Colonic mucosa (tissue), 4 donors: ENCODE measurements at regions not wholly inside any gene's neighbourhood (a gene's known extent, or its start where the extent isn't known, plus 50 kb on each side); places are given as distances from the start of the nearest gene placed in this dataset.

ENCODE experiments used
- DNase-seq: peaks from one replicate; pipeline ENCODE4 v3.0.0-alpha.2; 2020
- H3K27ac ChIP-seq: fragments of 200-600 bp; one replicate; pipeline ENCODE4 v1.8.0; 2021
- H3K27me3 ChIP-seq: fragments of 200-600 bp; one replicate; pipeline ENCODE4 v1.8.0; 2021
- H3K36me3 ChIP-seq: fragments of 200-600 bp; one replicate; pipeline ENCODE4 v1.8.0; 2021
- H3K4me1 ChIP-seq: fragments of 200-600 bp; one replicate; pipeline ENCODE4 v1.8.0; 2021; ENCODE audit warnings: mild to moderate bottlenecking
- H3K4me3 ChIP-seq: fragments of 200-600 bp; one replicate; pipeline ENCODE4 v1.8.0; 2021
- H3K9ac ChIP-seq, 2 donors: one replicate each; pipeline ENCODE4 v1.7.0; 2013; ENCODE audit warnings: control low read depth in 2 of 2, low read depth in 2 of 2, low read length in 2 of 2
- H3K9me3 ChIP-seq: fragments of 200-600 bp; one replicate; pipeline ENCODE4 v1.8.0; 2021
- intact Hi-C: fragments of 100-400 bp; cut with DNase I; formaldehyde crosslinking; loops from one replicate; pipeline ENCODE4 v1.14.1; 2022
- TF ChIP-seq, protein P1 (sequence below): fragments of 200-600 bp; IDR thresholded peaks from one replicate; pipeline ENCODE4 v1.8.0; 2022; ENCODE audit warnings: antibody characterized with exemption, mild to moderate bottlenecking
- donor health status: healthy.
- donor health status: DM: no; HTN: no; CAD: no.
- donor health status: DM: no; HTN: no; CAD: no.

DNA sequence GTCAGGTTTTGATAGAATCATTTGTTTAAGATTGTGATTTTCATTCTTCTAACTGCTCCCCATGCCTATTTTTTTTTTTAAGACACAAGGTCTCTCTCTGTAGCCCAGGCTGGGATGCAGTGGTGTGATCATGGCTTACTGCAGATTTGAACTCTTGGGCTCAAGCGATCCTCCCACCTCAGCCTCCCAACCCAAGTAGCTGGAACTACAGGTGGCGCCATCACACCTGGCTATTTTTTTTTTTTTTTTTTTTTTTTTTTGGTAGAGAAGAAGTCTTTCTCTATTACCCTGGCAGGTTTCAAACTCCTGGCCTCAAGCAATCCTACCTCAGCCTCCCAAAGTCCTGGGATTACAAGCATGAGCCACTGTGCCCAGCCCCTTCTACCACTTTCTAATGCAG lies 223.3 kb downstream of the CBLN1 start:
- Histone ChIP-seq H3K9ac (no peak overlapping the region), H3K36me3 (no peaks in the 10 kb centered on the region), H3K27ac (no peak overlapping the region), H3K27me3 (no peaks in the 10 kb centered on the region), H3K4me1 (no peaks in the 10 kb centered on the region), H3K9me3 (no peaks in the 10 kb centered on the region), H3K4me3 (no peak overlapping the region)
- TF ChIP-seq, protein P1, sequence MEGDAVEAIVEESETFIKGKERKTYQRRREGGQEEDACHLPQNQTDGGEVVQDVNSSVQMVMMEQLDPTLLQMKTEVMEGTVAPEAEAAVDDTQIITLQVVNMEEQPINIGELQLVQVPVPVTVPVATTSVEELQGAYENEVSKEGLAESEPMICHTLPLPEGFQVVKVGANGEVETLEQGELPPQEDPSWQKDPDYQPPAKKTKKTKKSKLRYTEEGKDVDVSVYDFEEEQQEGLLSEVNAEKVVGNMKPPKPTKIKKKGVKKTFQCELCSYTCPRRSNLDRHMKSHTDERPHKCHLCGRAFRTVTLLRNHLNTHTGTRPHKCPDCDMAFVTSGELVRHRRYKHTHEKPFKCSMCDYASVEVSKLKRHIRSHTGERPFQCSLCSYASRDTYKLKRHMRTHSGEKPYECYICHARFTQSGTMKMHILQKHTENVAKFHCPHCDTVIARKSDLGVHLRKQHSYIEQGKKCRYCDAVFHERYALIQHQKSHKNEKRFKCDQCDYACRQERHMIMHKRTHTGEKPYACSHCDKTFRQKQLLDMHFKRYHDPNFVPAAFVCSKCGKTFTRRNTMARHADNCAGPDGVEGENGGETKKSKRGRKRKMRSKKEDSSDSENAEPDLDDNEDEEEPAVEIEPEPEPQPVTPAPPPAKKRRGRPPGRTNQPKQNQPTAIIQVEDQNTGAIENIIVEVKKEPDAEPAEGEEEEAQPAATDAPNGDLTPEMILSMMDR = no peak
- intact Hi-C loops = loop anchor here (10.0 kb wide), 2 partner anchors 126 to 286 kb away; no protein-coding TSS in a partner anchor
- DNase-seq = no peak

DNA sequence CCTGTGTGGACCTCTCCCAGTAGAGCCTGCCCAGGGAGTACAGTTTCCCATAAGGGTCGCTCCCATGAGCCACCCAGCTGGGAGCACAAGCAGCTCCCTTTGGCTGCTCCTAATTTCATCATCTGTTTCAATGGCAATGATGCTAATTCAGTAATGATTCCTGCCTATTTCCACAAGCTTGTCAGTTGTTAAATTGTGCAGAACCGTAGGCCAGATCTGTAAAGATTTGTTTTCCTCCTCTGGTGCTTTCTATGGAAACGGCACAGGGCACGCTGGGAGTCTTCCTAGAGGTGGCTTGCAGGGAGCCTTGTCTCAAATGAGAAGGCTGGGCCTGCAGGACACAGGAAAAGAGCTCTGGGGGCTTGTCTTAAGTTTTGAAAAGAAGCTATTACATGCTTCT lies 223.7 kb downstream of the CBLN1 start:
- intact Hi-C loops = loop anchor here (10.0 kb wide), 2 partner anchors 127 to 287 kb away; no protein-coding TSS in a partner anchor
- TF ChIP-seq, protein P1 = no peak
- Histone ChIP-seq H3K4me1 (no peaks in the 10 kb centered on the region), H3K27me3 (no peaks in the 10 kb centered on the region), H3K27ac (no peak overlapping the region), H3K36me3 (no peaks in the 10 kb centered on the region), H3K4me3 (no peak overlapping the region), H3K9me3 (no peaks in the 10 kb centered on the region), H3K9ac (no peak overlapping the region)
- no peak for DNase-seq

DNA sequence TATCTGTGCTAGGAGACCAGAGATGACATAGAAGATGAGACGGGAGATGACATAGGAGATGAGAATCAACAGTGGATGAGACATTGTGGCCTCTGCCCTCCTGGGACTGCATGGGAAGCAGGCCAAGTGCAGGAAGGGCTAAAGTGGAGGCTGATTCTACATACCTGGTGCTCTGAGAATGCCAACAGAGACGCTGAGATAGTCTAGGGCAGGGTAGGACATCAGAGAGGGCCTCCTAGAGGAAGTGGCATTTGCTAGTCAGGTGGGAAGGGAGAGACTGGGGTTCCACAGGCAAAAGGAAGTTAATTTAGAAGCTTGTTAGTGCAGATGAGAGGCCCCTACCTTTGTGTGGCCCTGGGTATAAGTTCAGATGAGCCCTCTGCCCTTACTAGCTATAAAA lies 224.2 kb downstream of the CBLN1 start:
- Histone ChIP-seq H3K4me3 (no peak overlapping the region), H3K27me3 (no peaks in the 10 kb centered on the region), H3K9ac (no peak overlapping the region), H3K4me1 (no peaks in the 10 kb centered on the region), H3K36me3 (no peaks in the 10 kb centered on the region), H3K9me3 (no peaks in the 10 kb centered on the region), H3K27ac (no peak overlapping the region)
- TF ChIP-seq, protein P1 = no peak
- no peak for DNase-seq
- intact Hi-C loops = loop anchor here (10.0 kb wide), 2 partner anchors 127 to 287 kb away; no protein-coding TSS in a partner anchor

DNA sequence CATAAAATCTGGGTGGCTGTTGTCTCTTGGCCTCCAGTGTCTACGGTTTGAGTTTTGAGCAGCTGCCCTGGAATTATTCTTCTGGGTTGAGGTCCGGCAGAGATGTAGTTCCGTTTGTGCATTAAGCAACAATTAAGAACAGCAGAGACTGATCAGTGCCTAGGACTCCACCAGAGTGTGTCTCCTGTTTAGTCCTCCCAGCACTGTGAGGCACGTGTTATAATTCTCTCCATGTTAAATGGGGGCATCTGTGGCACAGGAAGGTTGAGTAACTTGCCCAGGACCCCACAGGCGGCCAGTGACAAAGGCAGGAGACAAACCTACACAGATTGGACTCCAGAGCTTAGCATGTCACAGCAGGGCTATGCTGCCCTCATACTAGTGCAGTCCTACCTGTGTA lies 225.1 kb downstream of the CBLN1 start:
- Histone ChIP-seq H3K9me3 (no peaks in the 10 kb centered on the region), H3K27me3 (no peaks in the 10 kb centered on the region), H3K27ac (no peak overlapping the region), H3K36me3 (no peaks in the 10 kb centered on the region), H3K9ac (no peak overlapping the region), H3K4me1 (no peaks in the 10 kb centered on the region), H3K4me3 (no peak overlapping the region)
- no peak for DNase-seq
- TF ChIP-seq, protein P1 = no peak
- intact Hi-C loops = loop anchor here (10.0 kb wide), 2 partner anchors 128 to 288 kb away; no protein-coding TSS in a partner anchor

DNA sequence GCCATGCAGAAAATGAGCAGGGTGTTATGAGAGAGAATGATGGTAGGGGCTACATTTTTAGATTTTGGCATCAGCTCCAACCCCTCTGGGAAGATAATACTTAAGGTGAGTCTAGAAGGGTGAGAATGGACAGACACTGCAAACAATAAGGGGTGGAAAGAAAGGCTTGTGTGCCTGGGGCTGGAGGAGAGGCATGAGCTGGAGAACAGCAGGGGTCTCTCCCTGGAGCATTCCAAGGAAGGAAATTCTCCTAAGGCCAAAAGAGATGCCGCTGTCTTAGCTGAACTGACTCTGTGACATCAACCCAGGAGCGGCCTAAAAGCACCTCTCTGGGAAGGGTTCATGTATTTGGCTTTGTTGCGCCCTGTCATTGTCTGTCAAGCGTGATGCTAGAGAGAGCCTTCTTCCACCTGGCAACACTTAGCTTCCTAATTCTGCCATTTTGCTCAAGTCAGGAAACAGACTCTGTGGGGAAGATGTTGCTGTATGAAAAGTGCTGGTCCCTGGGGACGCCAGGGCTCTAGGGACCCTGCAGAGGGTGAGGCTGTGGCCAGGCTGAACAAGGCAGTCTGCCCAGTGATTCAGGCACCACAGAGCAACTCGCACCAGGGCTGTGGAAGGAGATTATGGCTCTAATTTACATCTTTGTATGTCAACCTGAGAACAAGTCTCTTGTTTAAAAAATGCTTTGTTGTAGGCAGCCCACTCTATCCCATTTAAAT lies 225.7 kb downstream of the CBLN1 start:
- H3K36me3 ChIP-seq = no peaks in the 10 kb centered on the region
- no peak overlapping the region for H3K9ac ChIP-seq
- H3K4me1 ChIP-seq = no peaks in the 10 kb centered on the region
- no peak for DNase-seq
- intact Hi-C loops = loop anchor here (10.0 kb wide), 2 partner anchors 129 to 289 kb away; no protein-coding TSS in a partner anchor
- H3K27me3 ChIP-seq = no peaks in the 10 kb centered on the region
- H3K4me3 ChIP-seq = no peak overlapping the region
- H3K9me3 ChIP-seq = no peaks in the 10 kb centered on the region
- H3K27ac ChIP-seq = no peak overlapping the region
- TF ChIP-seq, protein P1 = no peak
